ENCODE measurements at regions not wholly inside any gene's neighbourhood (a gene's known extent, or its start where the extent isn't known, plus 50 kb on each side); places are given as distances from the start of the nearest gene placed in this dataset.

DNA sequence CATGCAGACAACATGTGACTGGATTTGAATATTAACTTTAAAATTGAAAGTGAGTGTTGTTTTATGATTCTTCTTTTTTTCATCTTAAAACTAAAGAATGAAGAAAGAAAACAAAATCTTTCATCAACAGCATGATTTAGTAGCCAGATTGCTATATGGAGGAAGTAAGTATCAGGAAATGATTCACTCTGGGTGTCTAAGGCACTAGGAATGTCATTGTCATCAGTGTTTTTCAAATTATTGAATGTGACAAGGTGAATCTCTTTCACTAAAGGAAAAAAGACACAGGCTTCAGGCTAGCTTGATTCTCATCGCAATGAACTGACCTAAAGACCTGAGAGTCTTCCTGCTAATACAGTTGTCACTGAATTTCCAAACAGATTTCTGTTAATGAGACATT lies 430.1 kb downstream of the FBXO15 start:
- Histone ChIP-seq H3K4me1 (ENCODE audit: low read length) (no peaks in the 10 kb centered on the region), H3K9me3 (ENCODE audit: insufficient read depth, low read length) (no peaks in the 10 kb centered on the region), H3K27ac (ENCODE audit: low read length) (no peak overlapping the region), H3K4me3 (ENCODE audit: low read length) (no peak overlapping the region), H4K20me1 (ENCODE audit: insufficient read depth, low read length) (no peaks in the 10 kb centered on the region), H3K36me3 (replicated peaks; ENCODE audit: low read depth, low read length) (no peaks in the 10 kb centered on the region), H3K27me3 (ENCODE audit: low read depth, low read length) (no peaks in the 10 kb centered on the region), H2AFZ (ENCODE audit: low read depth, low read length) (no peak overlapping the region), H3K9ac (ENCODE audit: low read length) (no peak overlapping the region), H3K4me2 (ENCODE audit: low read length) (no peak overlapping the region), H3K79me2 (ENCODE audit: low read length) (no peaks in the 10 kb centered on the region)
- TF ChIP-seq, protein P1, sequence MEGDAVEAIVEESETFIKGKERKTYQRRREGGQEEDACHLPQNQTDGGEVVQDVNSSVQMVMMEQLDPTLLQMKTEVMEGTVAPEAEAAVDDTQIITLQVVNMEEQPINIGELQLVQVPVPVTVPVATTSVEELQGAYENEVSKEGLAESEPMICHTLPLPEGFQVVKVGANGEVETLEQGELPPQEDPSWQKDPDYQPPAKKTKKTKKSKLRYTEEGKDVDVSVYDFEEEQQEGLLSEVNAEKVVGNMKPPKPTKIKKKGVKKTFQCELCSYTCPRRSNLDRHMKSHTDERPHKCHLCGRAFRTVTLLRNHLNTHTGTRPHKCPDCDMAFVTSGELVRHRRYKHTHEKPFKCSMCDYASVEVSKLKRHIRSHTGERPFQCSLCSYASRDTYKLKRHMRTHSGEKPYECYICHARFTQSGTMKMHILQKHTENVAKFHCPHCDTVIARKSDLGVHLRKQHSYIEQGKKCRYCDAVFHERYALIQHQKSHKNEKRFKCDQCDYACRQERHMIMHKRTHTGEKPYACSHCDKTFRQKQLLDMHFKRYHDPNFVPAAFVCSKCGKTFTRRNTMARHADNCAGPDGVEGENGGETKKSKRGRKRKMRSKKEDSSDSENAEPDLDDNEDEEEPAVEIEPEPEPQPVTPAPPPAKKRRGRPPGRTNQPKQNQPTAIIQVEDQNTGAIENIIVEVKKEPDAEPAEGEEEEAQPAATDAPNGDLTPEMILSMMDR (IDR thresholded peaks at IDR 0.05; ENCODE audit: low read depth, low read length) = no peak
- TF ChIP-seq EZH2phosphoT487 (IDR thresholded peaks at IDR 0.05; ENCODE audit: low read depth) = no peak

DNA sequence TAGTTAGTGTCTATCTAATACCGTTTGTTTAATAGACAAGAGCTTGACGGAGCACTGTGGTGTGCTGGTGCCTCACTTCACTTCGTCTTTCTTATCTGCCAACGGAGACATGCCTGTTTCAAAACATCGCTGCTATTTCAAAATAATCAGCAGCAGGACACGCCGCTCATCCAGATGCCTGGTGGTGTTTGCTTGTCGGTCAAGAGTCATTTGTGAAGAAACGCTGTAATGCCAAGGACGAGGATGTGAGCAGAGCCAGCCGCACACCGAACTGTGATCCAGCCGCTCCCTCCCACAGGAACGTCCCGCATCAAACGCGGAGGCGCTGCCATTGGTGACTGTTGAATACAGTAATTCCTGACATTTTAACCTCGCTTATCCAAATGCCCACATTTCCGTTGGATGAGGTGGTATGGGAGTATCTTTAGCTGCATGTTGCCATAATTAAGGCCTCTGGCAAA lies 432.4 kb downstream of the FBXO15 start:
- no peak overlapping the region for H2AFZ ChIP-seq (ENCODE audit: low read depth, low read length)
- no peaks in the 10 kb centered on the region for H3K9me3 ChIP-seq (ENCODE audit: insufficient read depth, low read length)
- no peak overlapping the region for H3K4me2 ChIP-seq (ENCODE audit: low read length)

DNA sequence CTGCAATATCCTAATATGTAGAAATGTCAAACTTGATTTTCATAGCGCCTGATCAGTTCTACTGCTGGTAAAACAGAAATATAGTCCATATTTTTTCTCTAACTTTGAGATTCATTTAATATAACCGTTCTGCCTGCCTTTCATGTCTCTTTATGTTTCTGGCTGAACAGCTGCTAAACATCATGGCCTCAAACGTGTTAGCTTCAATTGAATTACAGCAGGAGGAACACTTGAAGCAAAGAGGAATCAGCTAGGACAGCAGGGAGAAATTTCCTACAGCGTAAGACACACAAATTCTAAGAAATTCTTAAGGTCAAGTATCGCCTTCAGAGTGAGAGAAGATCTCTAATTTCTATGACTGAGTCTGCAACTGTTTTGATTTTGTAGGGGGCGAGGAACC lies 433.2 kb downstream of the FBXO15 start:
- no peaks in the 10 kb centered on the region for H3K36me3 ChIP-seq (replicated peaks; ENCODE audit: low read depth, low read length)
- no peaks in the 10 kb centered on the region for H3K79me2 ChIP-seq (ENCODE audit: low read length)
- no peaks in the 10 kb centered on the region for H3K9me3 ChIP-seq (ENCODE audit: insufficient read depth, low read length)
- no peak for TF ChIP-seq EZH2phosphoT487 (IDR thresholded peaks at IDR 0.05; ENCODE audit: low read depth)
- TF ChIP-seq, protein P1 (IDR thresholded peaks at IDR 0.05; ENCODE audit: low read depth, low read length) = no peak
- H3K4me1 ChIP-seq (ENCODE audit: low read length) = no peaks in the 10 kb centered on the region
- H4K20me1 ChIP-seq (ENCODE audit: insufficient read depth, low read length) = no peaks in the 10 kb centered on the region
- H3K9ac ChIP-seq (ENCODE audit: low read length) = no peak overlapping the region
- no peak overlapping the region for H3K27ac ChIP-seq (ENCODE audit: low read length)
- H3K4me2 ChIP-seq (ENCODE audit: low read length) = no peak overlapping the region
- no peak overlapping the region for H2AFZ ChIP-seq (ENCODE audit: low read depth, low read length)
- no peak overlapping the region for H3K4me3 ChIP-seq (ENCODE audit: low read length)
- H3K27me3 ChIP-seq (ENCODE audit: low read depth, low read length) = no peaks in the 10 kb centered on the region

More for the DNA sequence above, 432.4 kb downstream of the FBXO15 start:
- H3K4me3 ChIP-seq (ENCODE audit: low read length) = no peak overlapping the region
- no peaks in the 10 kb centered on the region for H3K79me2 ChIP-seq (ENCODE audit: low read length)
- H4K20me1 ChIP-seq (ENCODE audit: insufficient read depth, low read length) = no peaks in the 10 kb centered on the region
- no peaks in the 10 kb centered on the region for H3K4me1 ChIP-seq (ENCODE audit: low read length)
- H3K27ac ChIP-seq (ENCODE audit: low read length) = no peak overlapping the region
- no peak overlapping the region for H3K9ac ChIP-seq (ENCODE audit: low read length)
- no peaks in the 10 kb centered on the region for H3K36me3 ChIP-seq (replicated peaks; ENCODE audit: low read depth, low read length)
- TF ChIP-seq, protein P1 (IDR thresholded peaks at IDR 0.05; ENCODE audit: low read depth, low read length) = no peak
- no peak for TF ChIP-seq EZH2phosphoT487 (IDR thresholded peaks at IDR 0.05; ENCODE audit: low read depth)
- no peaks in the 10 kb centered on the region for H3K27me3 ChIP-seq (ENCODE audit: low read depth, low read length)

DNA sequence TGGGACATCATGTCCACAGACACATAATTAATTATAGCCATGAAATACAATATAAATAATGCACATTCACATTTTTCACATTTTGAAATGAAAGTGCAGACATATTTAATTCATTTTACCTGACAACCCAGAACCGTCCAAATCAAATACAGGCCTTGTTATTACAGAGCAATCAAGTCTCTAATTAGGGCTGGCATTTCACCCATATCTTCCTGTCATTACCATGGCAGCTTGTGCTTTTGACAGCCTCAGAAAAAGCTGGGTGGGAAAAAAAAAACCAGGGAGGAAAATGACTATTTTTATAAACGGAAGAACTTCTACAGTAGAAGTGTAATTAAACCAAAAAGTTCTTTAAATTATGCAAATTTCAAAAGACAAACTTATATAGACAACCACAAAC lies 436.4 kb downstream of the FBXO15 start:
- Histone ChIP-seq H3K4me3 (ENCODE audit: low read length) (no peak overlapping the region), H3K79me2 (ENCODE audit: low read length) (no peaks in the 10 kb centered on the region), H4K20me1 (ENCODE audit: insufficient read depth, low read length) (no peaks in the 10 kb centered on the region), H3K27me3 (ENCODE audit: low read depth, low read length) (no peaks in the 10 kb centered on the region), H3K36me3 (replicated peaks; ENCODE audit: low read depth, low read length) (no peaks in the 10 kb centered on the region), H3K4me1 (ENCODE audit: low read length) (no peaks in the 10 kb centered on the region), H2AFZ (ENCODE audit: low read depth, low read length) (no peak overlapping the region), H3K27ac (ENCODE audit: low read length) (no peak overlapping the region), H3K9me3 (ENCODE audit: insufficient read depth, low read length) (no peaks in the 10 kb centered on the region), H3K4me2 (ENCODE audit: low read length) (no peak overlapping the region), H3K9ac (ENCODE audit: low read length) (no peak overlapping the region)
- TF ChIP-seq, protein P1 (IDR thresholded peaks at IDR 0.05; ENCODE audit: low read depth, low read length) = no peak
- no peak for TF ChIP-seq EZH2phosphoT487 (IDR thresholded peaks at IDR 0.05; ENCODE audit: low read depth)

Measured in OCI-LY3 (cell line).